DND-41 (cell line): ENCODE measurements at regions not wholly inside any gene's neighbourhood (a gene's known extent, or its start where the extent isn't known, plus 50 kb on each side); places are given as distances from the start of the nearest gene placed in this dataset.

Experiments
- ATAC-seq: fragments of 200-7000 bp; cut with Tn5 transposase; 3 replicates; pipeline ENCODE4 v1.9.1; 2021; ENCODE audit warnings: low read depth; ENCODE audit not compliant: insufficient read depth
- DNase-seq: peaks from one replicate; pipeline ENCODE4 v3.0.0-alpha.2; 2020
- H2AFZ ChIP-seq: 2 replicates; pipeline ENCODE4 v1.6.0; 2012; ENCODE audit warnings: low read depth, low read length
- H3K27ac ChIP-seq: 2 replicates; pipeline ENCODE4 v1.5.1; 2012; ENCODE audit warnings: low read length, inconsistent platforms
- H3K27me3 ChIP-seq: fragments of 200-600 bp; sonication (generic); 2 replicates; pipeline ENCODE4 v1.6.0; 2012; ENCODE audit warnings: low read length, mild to moderate bottlenecking, inconsistent platforms; ENCODE audit not compliant: insufficient read depth, poor library complexity
- H3K36me3 ChIP-seq: 2 replicates; pipeline ENCODE4 v1.5.1; 2012; ENCODE audit warnings: low read length, inconsistent platforms; ENCODE audit not compliant: insufficient read depth
- H3K4me1 ChIP-seq: 2 replicates; pipeline ENCODE4 v1.5.1; 2012; ENCODE audit warnings: mild to moderate bottlenecking, low read length; ENCODE audit not compliant: insufficient read depth
- H3K4me2 ChIP-seq: 2 replicates; pipeline ENCODE4 v1.6.0; 2012; ENCODE audit warnings: mild to moderate bottlenecking, moderate library complexity, low read length, inconsistent platforms; ENCODE audit not compliant: insufficient read depth
- H3K4me3 ChIP-seq, 2 experiments: fragments of 200-600 bp in 1 of 2; shearing (Covaris generic) in 1 of 2; 2 replicates each; pipeline ENCODE4 v1.5.1; 2012 to 2016; ENCODE audit warnings: inconsistent platforms in 2 of 2, low read length in 2 of 2, mild to moderate bottlenecking in 2 of 2, low read depth in 1 of 2, moderate library complexity in 1 of 2
- H3K79me2 ChIP-seq: 2 replicates; pipeline ENCODE4 v1.6.0; 2012; ENCODE audit warnings: low read length, inconsistent platforms; ENCODE audit not compliant: insufficient read depth
- H3K9ac ChIP-seq: 2 replicates; pipeline ENCODE4 v1.6.0; 2012; ENCODE audit warnings: low read depth, mild to moderate bottlenecking, inconsistent platforms, low read length, moderate library complexity
- H3K9me3 ChIP-seq: 2 replicates; pipeline ENCODE4 v1.5.1; 2012; ENCODE audit warnings: low read length, moderate library complexity, mild to moderate bottlenecking, inconsistent platforms; ENCODE audit not compliant: insufficient read depth, severe bottlenecking
- H4K20me1 ChIP-seq: 2 replicates; pipeline ENCODE4 v1.6.0; 2012; ENCODE audit warnings: low read length; ENCODE audit not compliant: insufficient read depth
- CTCF ChIP-seq: IDR thresholded peaks from 2 replicates; pipeline ENCODE4 v1.5.1; 2012; ENCODE audit warnings: borderline replicate concordance, low read length, moderate library complexity, mild to moderate bottlenecking; ENCODE audit not compliant: poor library complexity, severe bottlenecking; ENCODE audit errors: extremely low read depth
- EZH2 ChIP-seq: IDR thresholded peaks from 3 replicates; pipeline ENCODE4 v1.6.1; 2012; ENCODE audit warnings: borderline replicate concordance, low read depth, mild to moderate bottlenecking, moderate library complexity, low read length, inconsistent platforms; ENCODE audit not compliant: severe bottlenecking

DNA sequence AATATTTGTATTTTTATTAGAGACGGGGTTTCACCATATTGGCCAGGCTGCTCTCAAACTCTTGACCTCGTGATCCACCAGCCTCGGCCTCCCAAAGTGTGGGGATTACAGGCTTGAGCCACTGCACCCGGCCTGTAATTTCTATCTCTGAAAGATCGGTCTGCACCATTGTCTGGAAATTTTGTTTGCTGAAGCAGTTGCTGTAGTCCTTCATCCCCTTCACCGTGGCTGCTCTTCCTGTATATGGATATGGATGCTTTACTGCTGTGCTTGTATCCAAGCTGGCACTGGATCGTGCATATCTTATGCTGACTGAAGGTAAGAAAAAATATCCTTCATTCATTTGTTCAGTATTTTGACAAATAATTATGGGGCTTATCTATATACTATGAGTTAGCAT lies 338.4 kb upstream of the GNPDA2 start:
- Histone ChIP-seq H2AFZ (no peak overlapping the region), H3K4me2 (no peak overlapping the region), H3K9me3 (no peaks in the 10 kb centered on the region), H3K79me2 (no peaks in the 10 kb centered on the region), H3K9ac (no peak overlapping the region), H4K20me1 (no peaks in the 10 kb centered on the region), H3K27me3 (no peaks in the 10 kb centered on the region), H3K36me3 (no peaks in the 10 kb centered on the region), H3K4me1 (no peaks in the 10 kb centered on the region), H3K27ac (no peak overlapping the region), H3K4me3 (no peak overlapping the region)
- no peak for TF ChIP-seq EZH2
- no peak for DNase-seq
- no peak for ATAC-seq

DNA sequence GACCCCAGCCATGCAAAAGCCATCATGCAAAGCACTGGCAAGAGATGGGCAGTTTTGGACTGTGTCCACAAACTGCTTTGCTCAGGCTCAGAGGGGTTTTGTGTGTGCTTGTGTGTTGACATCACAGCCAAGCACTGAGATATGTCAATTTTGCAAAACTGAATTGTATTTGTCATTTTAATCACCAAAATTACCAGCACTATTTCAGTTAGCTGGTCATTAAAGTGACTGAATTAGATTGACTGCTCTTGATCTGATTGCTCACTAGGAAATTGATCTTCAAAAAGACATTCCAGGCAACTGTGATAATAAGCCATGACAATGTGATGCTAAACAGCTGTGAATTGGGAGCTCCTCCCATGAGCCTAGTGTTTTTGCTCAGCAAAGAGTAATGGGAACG lies 337.3 kb upstream of the GNPDA2 start:
- DNase-seq: no peak
- no peaks in the 10 kb centered on the region for H3K36me3 ChIP-seq
- H3K27me3 ChIP-seq: no peaks in the 10 kb centered on the region
- H3K79me2 ChIP-seq: no peaks in the 10 kb centered on the region
- H3K4me3 ChIP-seq: no peak overlapping the region
- no peak for TF ChIP-seq CTCF
- TF ChIP-seq EZH2: no peak
- no peaks in the 10 kb centered on the region for H4K20me1 ChIP-seq
- no peak overlapping the region for H2AFZ ChIP-seq
- no peak overlapping the region for H3K27ac ChIP-seq
- H3K4me2 ChIP-seq: no peak overlapping the region
- no peaks in the 10 kb centered on the region for H3K9me3 ChIP-seq
- no peaks in the 10 kb centered on the region for H3K4me1 ChIP-seq
- no peak overlapping the region for H3K9ac ChIP-seq
- no peak for ATAC-seq

DNA sequence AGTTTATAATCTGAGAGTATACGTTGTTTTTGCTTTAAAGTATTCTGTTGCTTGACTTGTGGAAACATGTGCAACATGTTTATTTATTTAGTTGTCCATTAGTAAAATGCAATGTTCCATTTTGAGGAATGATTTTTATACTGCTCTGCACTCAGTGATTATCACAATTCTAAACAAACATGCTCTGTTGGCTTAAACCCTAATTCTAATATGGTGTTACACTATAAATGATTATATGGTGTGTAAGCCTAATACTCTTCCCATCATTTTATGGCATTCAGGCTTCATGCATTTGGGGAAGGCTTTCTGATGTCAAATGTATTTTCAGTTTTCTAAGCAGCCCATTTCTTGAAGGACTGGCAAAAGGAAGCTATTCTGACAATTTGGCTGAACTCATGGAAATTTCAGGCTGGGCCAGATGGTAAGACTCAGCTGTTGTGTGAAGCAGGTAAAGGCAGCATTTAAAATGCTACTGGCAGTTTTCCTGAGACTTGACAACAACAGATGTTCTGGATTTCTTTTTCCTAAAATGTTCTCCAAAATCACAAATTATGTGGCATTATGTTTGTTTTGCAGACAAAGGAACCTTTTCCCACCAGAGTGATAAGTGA lies 336.7 kb upstream of the GNPDA2 start:
- Histone ChIP-seq H3K79me2 (no peaks in the 10 kb centered on the region), H3K9me3 (no peaks in the 10 kb centered on the region), H3K36me3 (no peaks in the 10 kb centered on the region), H3K4me3 (no peak overlapping the region), H3K27me3 (no peaks in the 10 kb centered on the region), H3K27ac (no peak overlapping the region), H4K20me1 (no peaks in the 10 kb centered on the region), H2AFZ (no peak overlapping the region), H3K4me1 (no peaks in the 10 kb centered on the region), H3K9ac (no peak overlapping the region), H3K4me2 (no peak overlapping the region)
- TF ChIP-seq EZH2: no peak
- TF ChIP-seq CTCF: no peak
- DNase-seq (no peak), ATAC-seq (no peak)

- H3K9ac ChIP-seq: no peak overlapping the region
- DNase-seq (no peak), ATAC-seq (no peak)
- H3K36me3 ChIP-seq: no peaks in the 10 kb centered on the region
- H3K27ac ChIP-seq: no peak overlapping the region
- no peak for TF ChIP-seq CTCF
- no peak for TF ChIP-seq EZH2
- no peaks in the 10 kb centered on the region for H3K4me1 ChIP-seq
- H3K27me3 ChIP-seq: no peaks in the 10 kb centered on the region
- H3K4me2 ChIP-seq: no peak overlapping the region
- H2AFZ ChIP-seq: no peak overlapping the region
- H4K20me1 ChIP-seq: no peaks in the 10 kb centered on the region
- H3K79me2 ChIP-seq: no peaks in the 10 kb centered on the region
- H3K9me3 ChIP-seq: no peaks in the 10 kb centered on the region
- H3K4me3 ChIP-seq: no peak overlapping the region
These were observed 317.6 kb upstream of the GNPDA2 start for GRCh38 chr4:45043911-45044310.
